SK-N-SH treated with all-trans-retinoic acid at 6 μM for 48 hours (cell line): ENCODE measurements at regions not wholly inside any gene's neighbourhood (a gene's known extent, or its start where the extent isn't known, plus 50 kb on each side); places are given as distances from the start of the nearest gene placed in this dataset.

Experiments used
- ATAC-seq: fragments of 200-7000 bp; cut with Tn5 transposase; 3 replicates; pipeline ENCODE4 v1.9.1; 2020; ENCODE audit warnings: mild to moderate bottlenecking, moderate library complexity
- ARNTL ChIP-seq: fragments of 450-650 bp; formaldehyde crosslinking; IDR thresholded peaks from 2 replicates; pipeline ENCODE4 v1.5.0; 2020; ENCODE audit warnings: low read depth, mild to moderate bottlenecking, moderate library complexity, borderline replicate concordance
- BACH2 ChIP-seq: fragments of 250-450 bp; sonication (Bioruptor Pico); IDR thresholded peaks from 2 replicates; pipeline ENCODE4 v1.9.0; 2021; ENCODE audit warnings: mild to moderate bottlenecking, borderline replicate concordance
- CSDC2 ChIP-seq: fragments of 250-450 bp; sonication (Bioruptor Pico); IDR thresholded peaks from 2 replicates; pipeline ENCODE4 v1.5.0; 2020; ENCODE audit warnings: mild to moderate bottlenecking, moderate library complexity
- ESRRG ChIP-seq: fragments of 250-450 bp; sonication (Bioruptor Pico); IDR thresholded peaks from 2 replicates; pipeline ENCODE4 v1.6.1; 2021; ENCODE audit warnings: mild to moderate bottlenecking
- GLIS3 ChIP-seq: fragments of 250-450 bp; sonication (Bioruptor Pico); IDR thresholded peaks from 2 replicates; pipeline ENCODE4 v1.5.0; 2020; ENCODE audit warnings: mild to moderate bottlenecking, moderate library complexity
- ISL1 ChIP-seq: fragments of 250-450 bp; sonication (Bioruptor Pico); IDR thresholded peaks from 2 replicates; pipeline ENCODE4 v2.1.2; 2022; ENCODE audit warnings: mild to moderate bottlenecking, moderate library complexity
- OSR1 ChIP-seq: fragments of 250-450 bp; sonication (Bioruptor Pico); IDR thresholded peaks from 2 replicates; pipeline ENCODE4 v1.8.0; 2022; ENCODE audit warnings: moderate library complexity, mild to moderate bottlenecking, inconsistent platforms
- PPARA ChIP-seq: fragments of 250-450 bp; sonication (Bioruptor Pico); IDR thresholded peaks from 2 replicates; pipeline ENCODE4 v1.5.0; 2020; ENCODE audit warnings: mild to moderate bottlenecking, borderline replicate concordance
- RARB ChIP-seq: fragments of 250-450 bp; sonication (Bioruptor Pico); IDR thresholded peaks from 2 replicates; pipeline ENCODE4 v1.8.0; 2021; ENCODE audit warnings: mild to moderate bottlenecking, moderate library complexity
- SNAI2 ChIP-seq: fragments of 250-450 bp; sonication (Bioruptor Pico); IDR thresholded peaks from 2 replicates; pipeline ENCODE4 v1.5.0; 2020; ENCODE audit warnings: mild to moderate bottlenecking, moderate library complexity
- TCF4 ChIP-seq: fragments of 250-450 bp; sonication (Bioruptor Pico); IDR thresholded peaks from 2 replicates; pipeline ENCODE4 v1.8.0; 2021; ENCODE audit warnings: mild to moderate bottlenecking, moderate library complexity, borderline replicate concordance
- TOX ChIP-seq: fragments of 250-450 bp; sonication (Bioruptor Pico); IDR thresholded peaks from 2 replicates; pipeline ENCODE4 v1.8.0; 2021; ENCODE audit warnings: mild to moderate bottlenecking, moderate library complexity, borderline replicate concordance
- ZC3H10 ChIP-seq: fragments of 250-450 bp; sonication (Bioruptor Pico); IDR thresholded peaks from 2 replicates; pipeline ENCODE4 v1.5.1; 2021; ENCODE audit warnings: mild to moderate bottlenecking, moderate library complexity
- ZFP3 ChIP-seq: fragments of 250-450 bp; sonication (Bioruptor Pico); IDR thresholded peaks from 2 replicates; pipeline ENCODE4 v1.5.0; 2020; ENCODE audit warnings: mild to moderate bottlenecking, moderate library complexity
- ZFP30 ChIP-seq: fragments of 450-650 bp; formaldehyde crosslinking; IDR thresholded peaks from 2 replicates; pipeline ENCODE4 v1.5.0; 2022; ENCODE audit warnings: mild to moderate bottlenecking, moderate library complexity
- ZNF565 ChIP-seq: fragments of 450-650 bp; formaldehyde crosslinking; conservative IDR thresholded peaks from 2 replicates; pipeline ENCODE4 v1.5.0; 2020; ENCODE audit warnings: low read depth, mild to moderate bottlenecking, moderate library complexity
- ZNF70 ChIP-seq: fragments of 450-650 bp; formaldehyde crosslinking; IDR thresholded peaks from 2 replicates; pipeline ENCODE4 v1.5.0; 2020; ENCODE audit warnings: mild to moderate bottlenecking, moderate library complexity
- ZNF8 ChIP-seq: fragments of 450-650 bp; formaldehyde crosslinking; IDR thresholded peaks from 2 replicates; pipeline ENCODE4 v1.5.0; 2020; ENCODE audit warnings: mild to moderate bottlenecking, moderate library complexity
- TF ChIP-seq, protein P1 (sequence below): fragments of 250-450 bp; sonication (Bioruptor Pico); IDR thresholded peaks from 2 replicates; pipeline ENCODE4 v1.5.1; 2020; ENCODE audit warnings: low read depth, mild to moderate bottlenecking, moderate library complexity
- TF ChIP-seq, protein P2 (sequence below): fragments of 250-450 bp; sonication (Bioruptor Pico); IDR thresholded peaks from 2 replicates; pipeline ENCODE4 v1.8.0; 2020; ENCODE audit warnings: mild to moderate bottlenecking, moderate library complexity, borderline replicate concordance
- TF ChIP-seq, protein P3 (sequence below): fragments of 250-450 bp; sonication (Bioruptor Pico); IDR thresholded peaks from 2 replicates; pipeline ENCODE4 v1.5.1; 2021; ENCODE audit warnings: mild to moderate bottlenecking, moderate library complexity
- TF ChIP-seq, protein P4 (sequence below): fragments of 250-450 bp; sonication (Bioruptor Pico); IDR thresholded peaks from 2 replicates; pipeline ENCODE4 v1.5.0; 2020; ENCODE audit warnings: mild to moderate bottlenecking, moderate library complexity

DNA sequence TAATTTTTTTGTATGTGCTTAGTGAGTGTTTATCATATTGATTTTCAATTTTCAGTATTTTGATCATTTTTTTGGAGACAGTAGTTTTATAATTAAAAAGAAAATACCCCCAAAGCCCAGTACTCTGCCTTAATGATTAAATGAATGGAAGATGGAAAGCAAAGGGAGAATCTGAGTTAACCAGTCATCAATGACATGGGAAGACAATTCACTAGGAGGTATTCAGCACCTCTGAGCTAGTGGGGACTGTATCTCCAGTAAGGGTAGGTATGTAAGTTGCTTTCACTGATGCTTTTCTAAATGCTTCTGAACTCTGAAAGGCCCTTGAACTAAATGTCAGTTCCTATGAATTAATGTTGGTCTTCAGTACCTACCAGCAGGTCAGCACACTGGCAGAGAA lies 590.4 kb upstream of the DPPA4 start:
- ATAC-seq: peak; percentile 31
- no peak for TF ChIP-seq ZFP3 (CRISPR knock-in tag)
- TF ChIP-seq ZNF70: no peak
- TF ChIP-seq ESRRG (CRISPR knock-in tag): no peak
- no peak for TF ChIP-seq ZNF8 (CRISPR knock-in tag)
- no peak for TF ChIP-seq CSDC2 (CRISPR knock-in tag)
- no peak for TF ChIP-seq BACH2 (CRISPR knock-in tag)
- TF ChIP-seq, protein P1, sequence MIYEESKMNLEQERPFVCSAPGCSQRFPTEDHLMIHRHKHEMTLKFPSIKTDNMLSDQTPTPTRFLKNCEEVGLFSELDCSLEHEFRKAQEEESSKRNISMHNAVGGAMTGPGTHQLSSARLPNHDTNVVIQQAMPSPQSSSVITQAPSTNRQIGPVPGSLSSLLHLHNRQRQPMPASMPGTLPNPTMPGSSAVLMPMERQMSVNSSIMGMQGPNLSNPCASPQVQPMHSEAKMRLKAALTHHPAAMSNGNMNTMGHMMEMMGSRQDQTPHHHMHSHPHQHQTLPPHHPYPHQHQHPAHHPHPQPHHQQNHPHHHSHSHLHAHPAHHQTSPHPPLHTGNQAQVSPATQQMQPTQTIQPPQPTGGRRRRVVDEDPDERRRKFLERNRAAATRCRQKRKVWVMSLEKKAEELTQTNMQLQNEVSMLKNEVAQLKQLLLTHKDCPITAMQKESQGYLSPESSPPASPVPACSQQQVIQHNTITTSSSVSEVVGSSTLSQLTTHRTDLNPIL: no peak
- TF ChIP-seq RARB (CRISPR knock-in tag): no peak
- TF ChIP-seq TCF4 (CRISPR knock-in tag): no peak
- no peak for TF ChIP-seq OSR1 (CRISPR knock-in tag)
- TF ChIP-seq PPARA (CRISPR knock-in tag): no peak
- TF ChIP-seq ZFP30 (CRISPR knock-in tag): no peak
- TF ChIP-seq, protein P2, sequence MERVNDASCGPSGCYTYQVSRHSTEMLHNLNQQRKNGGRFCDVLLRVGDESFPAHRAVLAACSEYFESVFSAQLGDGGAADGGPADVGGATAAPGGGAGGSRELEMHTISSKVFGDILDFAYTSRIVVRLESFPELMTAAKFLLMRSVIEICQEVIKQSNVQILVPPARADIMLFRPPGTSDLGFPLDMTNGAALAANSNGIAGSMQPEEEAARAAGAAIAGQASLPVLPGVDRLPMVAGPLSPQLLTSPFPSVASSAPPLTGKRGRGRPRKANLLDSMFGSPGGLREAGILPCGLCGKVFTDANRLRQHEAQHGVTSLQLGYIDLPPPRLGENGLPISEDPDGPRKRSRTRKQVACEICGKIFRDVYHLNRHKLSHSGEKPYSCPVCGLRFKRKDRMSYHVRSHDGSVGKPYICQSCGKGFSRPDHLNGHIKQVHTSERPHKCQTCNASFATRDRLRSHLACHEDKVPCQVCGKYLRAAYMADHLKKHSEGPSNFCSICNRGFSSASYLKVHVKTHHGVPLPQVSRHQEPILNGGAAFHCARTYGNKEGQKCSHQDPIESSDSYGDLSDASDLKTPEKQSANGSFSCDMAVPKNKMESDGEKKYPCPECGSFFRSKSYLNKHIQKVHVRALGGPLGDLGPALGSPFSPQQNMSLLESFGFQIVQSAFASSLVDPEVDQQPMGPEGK (CRISPR knock-in tag): no peak
- no peak for TF ChIP-seq ISL1
- no peak for TF ChIP-seq ZNF565 (CRISPR knock-in tag)

DNA sequence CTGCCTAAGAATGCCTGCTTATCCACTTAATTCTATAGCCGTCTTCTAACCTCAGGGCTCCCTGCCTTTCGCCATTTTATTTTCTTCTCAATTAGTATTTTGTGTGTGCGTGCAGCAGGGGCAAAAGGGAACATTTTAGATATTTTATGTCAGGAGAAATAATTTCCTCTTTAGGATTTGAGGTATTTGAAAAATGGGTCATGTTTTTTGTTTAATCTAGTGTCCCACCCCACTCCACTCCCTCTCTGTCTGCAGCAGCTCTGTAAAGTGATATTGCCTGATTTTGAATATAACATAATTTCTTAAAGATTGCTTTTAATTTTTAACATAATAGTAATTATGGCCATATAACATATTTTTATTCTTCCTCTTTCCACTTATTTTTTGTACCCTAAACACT lies 593.2 kb upstream of the DPPA4 start:
- TF ChIP-seq ZFP3 (CRISPR knock-in tag) (no peak), OSR1 (CRISPR knock-in tag) (no peak), ZNF70 (no peak), ESRRG (CRISPR knock-in tag) (no peak), ISL1 (no peak), ARNTL (no peak), ZNF8 (CRISPR knock-in tag) (no peak), BACH2 (CRISPR knock-in tag) (no peak), ZNF565 (CRISPR knock-in tag) (no peak), ZFP30 (CRISPR knock-in tag) (no peak)
- TF ChIP-seq, protein P3, sequence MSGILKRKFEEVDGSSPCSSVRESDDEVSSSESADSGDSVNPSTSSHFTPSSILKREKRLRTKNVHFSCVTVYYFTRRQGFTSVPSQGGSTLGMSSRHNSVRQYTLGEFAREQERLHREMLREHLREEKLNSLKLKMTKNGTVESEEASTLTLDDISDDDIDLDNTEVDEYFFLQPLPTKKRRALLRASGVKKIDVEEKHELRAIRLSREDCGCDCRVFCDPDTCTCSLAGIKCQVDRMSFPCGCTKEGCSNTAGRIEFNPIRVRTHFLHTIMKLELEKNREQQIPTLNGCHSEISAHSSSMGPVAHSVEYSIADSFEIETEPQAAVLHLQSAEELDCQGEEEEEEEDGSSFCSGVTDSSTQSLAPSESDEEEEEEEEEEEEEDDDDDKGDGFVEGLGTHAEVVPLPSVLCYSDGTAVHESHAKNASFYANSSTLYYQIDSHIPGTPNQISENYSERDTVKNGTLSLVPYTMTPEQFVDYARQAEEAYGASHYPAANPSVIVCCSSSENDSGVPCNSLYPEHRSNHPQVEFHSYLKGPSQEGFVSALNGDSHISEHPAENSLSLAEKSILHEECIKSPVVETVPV (CRISPR knock-in tag): no peak
- ATAC-seq: no peak

DNA sequence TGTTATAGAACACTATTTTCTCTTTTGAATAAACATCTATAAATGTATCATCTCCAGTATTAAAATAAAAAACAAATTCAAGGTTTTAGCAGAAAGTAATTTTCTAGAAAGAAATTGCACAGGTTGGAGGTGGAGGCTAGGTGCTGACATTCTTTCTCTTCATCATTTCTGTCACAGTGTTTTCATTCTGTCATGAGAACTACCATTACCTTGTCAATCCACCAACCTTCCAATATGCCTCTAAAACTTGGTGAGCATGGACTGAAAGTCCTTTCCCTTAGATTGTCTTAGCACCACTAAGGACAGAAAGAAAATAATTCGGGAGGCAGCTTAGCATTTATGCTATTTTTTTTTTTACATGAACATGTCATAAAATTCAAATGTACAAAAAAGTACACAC lies 596.2 kb upstream of the DPPA4 start:
- ATAC-seq: no peak
- TF ChIP-seq TCF4 (CRISPR knock-in tag) (no peak), SNAI2 (CRISPR knock-in tag) (no peak), ZFP3 (CRISPR knock-in tag) (no peak), CSDC2 (CRISPR knock-in tag) (no peak), TOX (CRISPR knock-in tag) (no peak), ZNF70 (no peak)
- TF ChIP-seq, protein P4, sequence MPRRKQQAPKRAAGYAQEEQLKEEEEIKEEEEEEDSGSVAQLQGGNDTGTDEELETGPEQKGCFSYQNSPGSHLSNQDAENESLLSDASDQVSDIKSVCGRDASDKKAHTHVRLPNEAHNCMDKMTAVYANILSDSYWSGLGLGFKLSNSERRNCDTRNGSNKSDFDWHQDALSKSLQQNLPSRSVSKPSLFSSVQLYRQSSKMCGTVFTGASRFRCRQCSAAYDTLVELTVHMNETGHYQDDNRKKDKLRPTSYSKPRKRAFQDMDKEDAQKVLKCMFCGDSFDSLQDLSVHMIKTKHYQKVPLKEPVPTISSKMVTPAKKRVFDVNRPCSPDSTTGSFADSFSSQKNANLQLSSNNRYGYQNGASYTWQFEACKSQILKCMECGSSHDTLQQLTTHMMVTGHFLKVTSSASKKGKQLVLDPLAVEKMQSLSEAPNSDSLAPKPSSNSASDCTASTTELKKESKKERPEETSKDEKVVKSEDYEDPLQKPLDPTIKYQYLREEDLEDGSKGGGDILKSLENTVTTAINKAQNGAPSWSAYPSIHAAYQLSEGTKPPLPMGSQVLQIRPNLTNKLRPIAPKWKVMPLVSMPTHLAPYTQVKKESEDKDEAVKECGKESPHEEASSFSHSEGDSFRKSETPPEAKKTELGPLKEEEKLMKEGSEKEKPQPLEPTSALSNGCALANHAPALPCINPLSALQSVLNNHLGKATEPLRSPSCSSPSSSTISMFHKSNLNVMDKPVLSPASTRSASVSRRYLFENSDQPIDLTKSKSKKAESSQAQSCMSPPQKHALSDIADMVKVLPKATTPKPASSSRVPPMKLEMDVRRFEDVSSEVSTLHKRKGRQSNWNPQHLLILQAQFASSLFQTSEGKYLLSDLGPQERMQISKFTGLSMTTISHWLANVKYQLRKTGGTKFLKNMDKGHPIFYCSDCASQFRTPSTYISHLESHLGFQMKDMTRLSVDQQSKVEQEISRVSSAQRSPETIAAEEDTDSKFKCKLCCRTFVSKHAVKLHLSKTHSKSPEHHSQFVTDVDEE (CRISPR knock-in tag): no peak

DNA sequence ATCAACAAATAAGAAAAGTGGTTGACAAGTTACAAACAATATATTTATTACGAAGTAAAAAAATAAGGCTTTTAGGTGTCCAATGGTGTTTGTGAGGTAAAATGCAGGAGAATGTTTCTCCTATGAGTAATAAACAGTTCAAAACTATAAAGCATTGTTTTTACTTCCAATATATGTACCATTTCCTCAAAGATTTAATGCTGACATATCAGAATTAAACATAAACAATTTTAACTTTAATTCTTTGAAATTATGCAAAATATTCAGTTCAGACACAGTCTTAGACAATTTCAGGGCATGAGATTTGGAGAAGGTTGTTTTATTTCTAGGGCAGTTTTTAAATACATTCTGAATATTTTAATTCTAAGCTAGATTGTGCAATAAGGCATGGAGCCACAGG lies 602.5 kb upstream of the DPPA4 start:
- ATAC-seq: no peak
- TF ChIP-seq GLIS3 (CRISPR knock-in tag): no peak
- TF ChIP-seq RARB (CRISPR knock-in tag): no peak
- no peak for TF ChIP-seq ARNTL
- TF ChIP-seq, protein P2 (CRISPR knock-in tag): no peak
- no peak for TF ChIP-seq ZC3H10 (CRISPR knock-in tag)
- TF ChIP-seq, protein P1: no peak
- TF ChIP-seq ZNF8 (CRISPR knock-in tag): no peak
- no peak for TF ChIP-seq ZFP30 (CRISPR knock-in tag)
- TF ChIP-seq, protein P3 (CRISPR knock-in tag): no peak
- TF ChIP-seq OSR1 (CRISPR knock-in tag): no peak
- TF ChIP-seq SNAI2 (CRISPR knock-in tag): no peak
- TF ChIP-seq TCF4 (CRISPR knock-in tag): no peak
- no peak for TF ChIP-seq PPARA (CRISPR knock-in tag)
- no peak for TF ChIP-seq ZFP3 (CRISPR knock-in tag)
- no peak for TF ChIP-seq ESRRG (CRISPR knock-in tag)
